ENCODE measurements at regions not wholly inside any gene's neighbourhood (a gene's known extent, or its start where the extent isn't known, plus 50 kb on each side); places are given as distances from the start of the nearest gene placed in this dataset.

DNA sequence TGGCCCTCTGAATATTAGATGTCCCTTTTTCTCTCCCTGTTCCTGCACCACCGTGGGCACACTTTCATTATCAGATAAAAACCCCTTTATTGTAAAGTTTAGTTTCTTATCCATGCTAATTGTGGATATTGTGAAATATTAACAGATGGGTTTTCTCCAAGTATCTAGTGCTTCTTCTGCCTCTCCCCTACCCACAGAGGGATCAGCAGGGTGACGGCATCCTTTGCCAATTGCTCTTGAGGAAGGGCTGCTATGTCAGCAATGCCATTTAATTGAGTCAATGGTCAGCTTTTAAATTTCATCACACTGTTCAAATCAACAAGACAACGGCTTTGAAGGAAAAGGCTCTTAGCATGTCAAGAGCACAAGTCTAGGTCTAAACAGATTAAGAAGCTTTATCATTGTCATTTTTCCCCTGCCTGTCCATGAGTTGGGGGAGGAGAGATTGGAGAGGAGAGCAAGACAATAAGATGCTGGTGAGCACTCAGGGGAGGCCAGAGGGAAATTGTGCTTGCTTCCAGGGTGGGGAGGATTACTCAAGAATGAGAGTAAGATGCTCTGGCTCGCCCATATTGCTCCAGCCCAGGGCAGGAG lies 443.0 kb upstream of the CCL2 start:
- TF ChIP-seq CTCF (conservative IDR thresholded peaks at IDR 0.05) = no peak
- TF ChIP-seq ZFX (IDR thresholded peaks at IDR 0.05) = no peak
